Right lobe of liver (tissue), 4 donors: ENCODE measurements at regions not wholly inside any gene's neighbourhood (a gene's known extent, or its start where the extent isn't known, plus 50 kb on each side); places are given as distances from the start of the nearest gene placed in this dataset.

Experiments
- CTCF ChIP-seq, 4 donors: fragments of 200-600 bp in 3 of 4; fragments of 450-650 bp in 1 of 4; IDR thresholded peaks; one replicate each; pipeline versions ENCODE4 v1.5.1 to v1.8.0; 2016 to 2022; ENCODE audit warnings: antibody characterized with exemption in 4 of 4, mild to moderate bottlenecking in 2 of 4
- POLR2A ChIP-seq: fragments of 450-650 bp; IDR thresholded peaks from one replicate; pipeline ENCODE4 v1.6.1; 2017; ENCODE audit warnings: antibody characterized with exemption, mild to moderate bottlenecking
- donor health status: DM: no; HTN: no; CAD: no.
- donor health status: DM: no; HTN: no; CAD: no.
- donor health status: DM: no; HTN: yes; CAD: no.

- no peak for TF ChIP-seq CTCF (IDR thresholded peaks at IDR 0.05)
- no peak for TF ChIP-seq POLR2A
These were observed 67.6 kb upstream of the PLCL2 start for GRCh38 chr3:16817197-16817596.
